Amniotic stem cell (primary cell): ENCODE measurements at regions not wholly inside any gene's neighbourhood (a gene's known extent, or its start where the extent isn't known, plus 50 kb on each side); places are given as distances from the start of the nearest gene placed in this dataset.
A peak's percentile ranks its signal among the peaks of the same experiment; 100 is the strongest.

ENCODE experiments used
- DNase-seq: peaks from one replicate; lab custom pipeline; 2025; lab: John Stamatoyannopoulos, UW

DNA sequence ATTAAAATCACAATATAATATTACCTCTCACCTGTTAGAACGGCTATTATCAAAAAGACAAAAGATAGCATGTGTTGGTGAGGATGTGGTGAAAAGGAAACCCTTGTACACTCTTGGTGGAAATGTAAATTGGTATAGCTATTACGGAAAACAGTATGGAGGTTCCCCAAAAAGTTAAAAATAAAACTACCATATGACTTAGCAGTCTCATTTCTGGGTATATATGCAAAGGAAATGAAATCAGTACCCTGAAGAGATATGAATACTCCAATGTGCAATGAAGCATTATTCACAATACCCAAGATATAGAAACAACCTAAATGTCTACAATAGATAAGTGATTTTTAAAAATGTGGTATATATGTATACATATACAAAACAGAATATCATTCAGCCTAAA is 199.9 kb downstream of the SNX18 start:
- DNase-seq = no peak

DNA sequence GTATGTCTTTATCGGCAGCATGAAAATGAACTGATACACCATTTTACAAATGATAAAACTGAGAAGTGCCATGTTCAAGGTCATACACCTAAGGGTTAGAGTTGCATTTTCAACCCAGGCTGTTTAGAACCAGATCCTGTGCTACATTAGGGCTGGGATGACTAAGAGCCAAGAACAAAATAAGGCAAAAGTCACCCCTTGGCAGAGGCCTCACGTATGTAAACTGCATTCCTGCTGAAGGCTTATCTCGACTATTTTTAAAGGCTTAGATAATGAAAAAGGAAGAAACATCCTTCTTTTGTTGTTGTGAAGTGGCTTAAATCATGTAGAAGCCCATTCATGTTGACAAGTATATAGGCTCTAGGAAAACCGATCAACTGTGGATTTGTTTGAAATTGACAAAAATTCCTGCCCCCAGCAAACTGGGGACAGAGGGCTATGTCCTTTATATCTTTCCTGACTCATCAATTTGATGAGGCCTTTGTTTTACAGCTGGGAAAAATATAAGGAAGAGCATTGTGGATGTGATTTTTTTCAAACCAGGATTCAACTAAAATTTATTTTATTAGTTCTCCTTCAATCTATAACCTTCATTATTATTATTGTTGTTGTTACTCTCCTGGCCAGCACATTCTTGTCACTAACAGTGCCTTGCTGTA is 196.5 kb downstream of the SNX18 start:
- DNase-seq = no peak

DNA sequence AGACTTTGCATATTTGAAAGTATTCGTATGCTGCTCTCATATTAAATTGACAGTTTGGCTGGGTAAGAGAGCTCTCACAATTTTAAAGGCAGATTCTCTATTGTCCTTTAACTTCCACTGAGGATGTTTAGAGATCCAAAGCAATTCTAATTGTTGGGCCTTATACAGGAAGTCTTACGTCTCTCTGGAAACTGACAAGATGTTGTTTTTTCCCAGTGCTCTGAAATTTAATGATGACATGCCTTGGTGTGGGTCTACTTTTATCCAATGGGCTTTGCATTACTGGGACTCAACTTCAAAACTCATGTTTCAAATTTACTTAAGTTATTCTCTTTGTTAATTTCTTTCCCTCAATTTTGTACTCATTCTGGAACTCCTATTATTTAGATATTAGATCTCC is 191.5 kb downstream of the SNX18 start:
- DNase-seq = no peak

DNA sequence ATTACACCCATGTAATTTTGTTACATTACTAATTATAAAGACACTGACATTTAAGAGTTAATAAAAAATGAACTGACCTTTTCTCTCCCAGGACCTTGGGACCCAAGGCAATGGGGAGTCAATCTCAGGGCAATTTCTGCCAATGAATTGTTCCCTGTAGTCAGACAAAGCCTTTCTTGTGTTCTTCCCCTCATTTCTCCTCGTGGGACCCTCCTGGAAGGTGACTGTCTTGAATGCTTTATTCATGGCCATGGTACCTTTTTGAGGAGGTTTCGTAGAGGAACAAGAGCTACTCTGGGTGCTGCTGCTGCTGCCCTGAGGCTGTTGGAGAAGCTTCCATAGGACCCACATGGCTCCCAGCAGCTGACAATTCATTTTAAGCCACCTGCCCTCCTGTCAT is 190.3 kb downstream of the SNX18 start:
- no peak for DNase-seq

DNA sequence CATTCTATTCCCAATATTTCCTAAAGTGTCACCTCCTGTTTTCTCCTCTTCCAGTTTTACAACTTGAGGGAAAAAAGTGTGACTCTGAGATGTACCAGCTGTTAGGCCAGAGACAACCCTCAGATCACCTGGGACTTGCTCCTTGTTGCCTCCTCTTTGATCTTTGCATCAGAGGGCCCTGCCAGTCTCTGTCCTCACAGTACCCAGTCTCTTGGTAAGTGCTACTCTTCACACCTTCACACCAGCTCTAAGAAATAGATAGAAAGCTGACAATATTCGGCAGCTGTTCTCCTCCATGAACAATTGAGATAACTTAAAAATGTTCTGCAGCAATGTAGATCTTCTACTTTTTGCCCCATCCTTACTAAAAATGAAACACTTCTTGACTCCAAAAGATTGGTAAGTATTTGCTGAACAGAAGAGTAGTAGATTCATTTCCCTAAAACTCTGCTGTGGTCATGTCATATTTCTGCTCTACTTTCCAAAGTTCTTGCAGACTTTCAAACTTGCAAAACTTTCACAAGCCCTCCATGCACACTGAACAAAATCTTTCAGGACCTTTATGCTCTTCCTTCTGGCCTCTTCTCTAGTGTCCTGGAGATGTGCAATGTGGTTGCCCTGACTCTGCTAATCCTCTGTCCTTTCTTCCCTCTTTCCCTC is 188.6 kb downstream of the SNX18 start:
- DNase-seq = no peak

DNA sequence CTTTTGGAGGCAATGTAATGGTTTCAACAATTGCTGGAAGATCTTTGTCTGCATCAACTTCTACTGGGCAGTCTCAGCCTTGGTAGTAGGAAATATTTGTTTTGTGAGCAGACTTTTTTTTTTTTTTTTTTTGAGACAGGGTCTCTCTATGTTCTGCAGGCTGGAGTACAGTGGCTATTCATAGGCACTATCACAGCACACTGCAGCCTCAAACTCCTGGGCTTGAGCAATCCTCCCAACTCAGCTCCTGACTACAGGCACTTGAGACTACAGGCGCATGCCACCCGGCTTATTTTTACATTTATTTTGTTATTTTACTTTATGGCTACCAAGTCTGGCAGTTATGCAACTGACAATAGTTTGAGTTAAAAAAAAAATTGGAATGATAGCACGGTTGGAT is 187.3 kb downstream of the SNX18 start:
- no peak for DNase-seq

DNA sequence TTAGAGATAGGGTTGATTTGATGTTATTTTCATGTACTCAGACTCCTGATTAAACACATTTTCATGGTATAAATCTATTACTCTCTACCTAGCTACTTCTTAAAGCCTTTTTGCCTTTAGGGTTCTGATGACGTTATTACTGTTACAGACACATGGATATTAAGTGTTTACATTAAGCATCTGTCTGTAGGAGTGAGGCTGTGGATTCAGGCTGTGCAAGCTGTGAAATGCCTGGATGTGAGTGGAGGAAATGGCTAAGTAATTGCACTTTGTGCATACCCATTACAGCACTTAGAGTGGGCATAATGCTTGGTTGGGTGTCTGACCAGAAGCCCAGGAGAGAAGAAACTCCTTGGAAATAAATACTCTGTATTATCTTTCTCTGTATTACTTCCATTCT is 186.8 kb downstream of the SNX18 start:
- DNase-seq = no peak

DNA sequence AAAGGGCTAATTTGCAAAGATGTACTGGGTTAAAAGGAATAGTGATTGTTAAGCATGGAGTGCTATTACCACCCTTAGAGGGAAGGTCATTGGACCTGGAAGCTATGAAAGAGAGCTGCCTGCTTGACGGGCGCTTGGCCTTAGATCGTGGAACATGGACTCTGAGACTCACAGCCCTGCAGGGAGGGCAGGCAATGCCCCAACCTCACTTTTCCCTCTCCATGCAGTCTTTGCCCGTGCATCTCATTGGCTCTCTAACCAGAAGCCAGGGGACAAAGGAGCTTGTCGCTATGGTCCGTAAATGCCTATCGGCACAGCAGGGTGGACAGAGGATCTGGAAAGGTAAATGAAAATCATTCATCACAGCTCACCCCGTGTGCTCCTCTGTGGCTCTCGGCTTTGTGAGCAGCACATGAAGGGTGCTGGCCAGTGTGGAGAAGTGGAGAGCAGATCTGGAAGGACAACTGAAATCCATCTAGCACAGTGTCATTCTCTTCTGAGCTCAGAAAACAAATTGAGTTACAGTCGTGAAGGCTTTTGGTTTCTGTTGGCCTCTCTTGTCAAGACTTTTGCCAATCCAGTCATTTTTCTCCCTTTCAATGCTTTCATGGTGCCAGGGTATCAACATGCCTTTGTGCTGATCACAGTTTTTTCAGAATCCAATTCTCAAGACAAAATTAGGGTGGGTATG is 186.2 kb downstream of the SNX18 start:
- DNase-seq = no peak

DNA sequence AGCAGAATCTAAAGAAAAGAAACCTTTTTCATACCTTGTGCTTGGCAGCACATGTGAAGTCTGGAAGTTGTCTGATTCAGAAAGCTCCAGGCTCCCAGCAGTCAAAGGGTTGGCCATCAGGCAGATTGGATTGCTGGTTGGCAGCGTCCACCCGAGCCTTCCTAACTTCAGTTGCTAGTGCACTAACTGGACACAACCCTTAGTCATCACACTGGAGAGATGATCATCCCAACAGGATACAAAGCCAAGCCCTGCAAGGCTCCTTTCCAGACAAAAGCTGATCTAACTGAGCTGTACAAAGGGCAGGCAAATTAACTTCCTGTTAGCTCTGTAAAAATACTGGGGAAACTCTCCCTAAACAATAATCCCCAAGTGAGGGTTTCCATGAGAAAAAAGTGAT is 185.6 kb downstream of the SNX18 start:
- peak; percentile 65 for DNase-seq

DNA sequence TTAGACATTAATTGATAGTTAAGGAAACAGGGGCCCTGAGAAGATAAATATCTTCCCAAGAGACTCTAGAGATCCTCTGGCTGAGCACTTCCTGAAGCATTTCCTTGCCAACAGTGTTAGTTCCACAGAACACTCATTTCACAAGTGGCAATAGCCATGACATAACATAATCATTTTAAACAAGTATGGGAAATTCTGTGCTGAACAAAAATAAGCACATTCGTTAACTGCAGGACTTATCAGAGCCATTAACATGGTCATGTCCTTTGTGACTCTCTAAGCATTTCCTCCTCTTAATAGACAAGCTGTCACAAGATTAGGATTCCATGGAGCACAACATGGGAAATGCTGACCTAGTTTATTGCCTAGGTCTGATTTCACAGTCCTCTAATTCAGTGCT is 184.9 kb downstream of the SNX18 start:
- no peak for DNase-seq

DNA sequence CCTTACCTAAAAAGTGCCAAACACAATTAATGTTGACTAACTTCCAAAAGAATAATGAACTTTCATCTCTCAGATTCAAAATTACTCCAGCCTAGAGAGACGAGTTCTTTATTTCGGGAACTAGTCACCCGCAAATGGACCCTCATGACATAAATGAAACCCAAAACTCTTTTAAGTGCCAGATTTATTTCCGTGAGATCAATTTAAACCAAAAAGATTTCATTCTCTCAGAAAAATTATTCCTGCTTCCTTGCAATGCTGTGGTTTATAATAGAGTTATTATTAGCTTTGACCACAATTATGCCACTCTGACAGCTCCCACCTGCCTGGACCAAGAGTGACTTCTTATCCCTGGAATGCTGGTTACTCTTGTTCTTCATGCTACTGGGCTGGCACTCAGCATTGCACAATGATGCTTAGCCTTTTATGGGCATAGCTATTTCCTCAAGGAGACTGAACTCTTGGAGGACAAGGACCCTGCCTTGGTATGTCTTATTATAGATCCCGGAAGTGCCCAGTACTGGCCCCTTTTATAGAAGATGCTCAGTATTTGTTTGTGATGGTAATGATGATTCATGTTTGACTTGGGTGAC is 183.5 kb downstream of the SNX18 start:
- DNase-seq = peak; percentile 90

DNA sequence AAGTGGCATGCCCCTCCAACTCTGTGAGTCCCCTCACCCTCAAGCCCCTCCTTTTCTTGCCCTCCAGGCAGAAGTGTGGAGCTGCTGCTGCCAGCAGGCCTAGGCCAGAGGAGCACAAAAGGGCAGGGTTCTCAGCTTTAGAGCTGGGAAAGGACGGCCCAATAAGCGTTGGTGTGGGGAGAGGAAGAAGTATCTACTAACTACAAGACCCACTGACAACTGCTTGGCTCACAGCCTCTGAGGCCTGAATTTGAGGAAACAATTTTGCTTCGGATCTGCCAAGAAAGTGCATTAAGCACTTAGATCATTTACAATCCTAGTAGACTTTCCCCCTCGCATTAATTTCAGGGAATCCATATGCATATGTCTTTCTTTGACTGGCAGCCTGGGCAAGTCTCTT is 179.4 kb downstream of the SNX18 start:
- DNase-seq = no peak

DNA sequence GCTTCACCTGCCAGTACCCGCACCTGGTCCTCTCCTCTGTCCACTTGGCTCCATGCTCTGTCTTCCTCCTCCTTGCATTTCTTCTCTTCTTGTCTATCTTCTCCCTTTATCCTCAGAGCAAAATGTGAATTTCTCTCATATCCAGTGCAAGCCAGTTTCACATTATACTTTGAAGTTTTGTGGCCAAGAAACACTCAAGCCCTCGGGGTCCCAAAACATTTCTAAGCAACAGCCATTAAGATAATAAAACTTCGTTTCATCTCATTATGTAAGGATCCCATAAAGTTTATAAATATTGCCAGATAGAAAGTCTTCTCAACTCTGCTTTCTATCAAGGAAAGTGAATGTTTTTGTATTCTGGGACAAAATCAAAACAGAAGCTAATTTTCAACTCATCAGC is 178.8 kb downstream of the SNX18 start:
- no peak for DNase-seq

DNA sequence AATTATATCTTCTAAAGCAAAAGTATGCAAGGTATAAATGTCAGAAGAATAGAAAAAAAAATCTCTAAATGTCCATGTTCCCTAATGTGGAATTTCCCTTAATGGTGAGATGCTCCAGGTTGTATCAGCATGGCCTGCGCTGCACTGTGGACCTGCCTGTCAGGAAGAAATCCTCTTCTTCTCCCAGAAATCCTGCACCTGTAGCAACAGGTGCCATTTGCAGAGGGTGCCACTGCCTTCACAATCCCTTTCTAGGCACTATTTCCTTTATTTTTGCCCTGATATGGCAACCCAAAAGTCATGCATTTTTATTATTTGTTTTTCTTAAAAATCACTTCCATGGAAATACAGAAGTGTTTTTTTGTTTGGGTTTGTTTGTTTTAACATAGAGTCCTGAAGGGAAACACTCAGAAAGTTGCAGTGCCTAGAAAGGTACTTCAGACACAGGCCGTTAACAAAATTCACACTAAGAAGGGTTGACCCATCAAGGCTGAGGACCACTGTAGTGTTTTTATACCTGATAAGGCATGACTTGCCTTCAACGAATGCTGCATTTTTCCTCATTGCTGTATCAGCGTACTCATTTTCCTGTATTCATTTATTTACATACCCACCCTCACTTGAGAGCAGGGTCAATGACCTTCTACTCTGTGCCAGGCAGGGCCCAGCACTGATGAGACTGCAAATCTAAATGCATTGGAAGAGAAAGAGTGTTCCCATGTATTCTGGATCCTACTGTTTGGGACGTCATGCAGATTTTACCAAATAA is 177.8 kb downstream of the SNX18 start:
- no peak for DNase-seq

DNA sequence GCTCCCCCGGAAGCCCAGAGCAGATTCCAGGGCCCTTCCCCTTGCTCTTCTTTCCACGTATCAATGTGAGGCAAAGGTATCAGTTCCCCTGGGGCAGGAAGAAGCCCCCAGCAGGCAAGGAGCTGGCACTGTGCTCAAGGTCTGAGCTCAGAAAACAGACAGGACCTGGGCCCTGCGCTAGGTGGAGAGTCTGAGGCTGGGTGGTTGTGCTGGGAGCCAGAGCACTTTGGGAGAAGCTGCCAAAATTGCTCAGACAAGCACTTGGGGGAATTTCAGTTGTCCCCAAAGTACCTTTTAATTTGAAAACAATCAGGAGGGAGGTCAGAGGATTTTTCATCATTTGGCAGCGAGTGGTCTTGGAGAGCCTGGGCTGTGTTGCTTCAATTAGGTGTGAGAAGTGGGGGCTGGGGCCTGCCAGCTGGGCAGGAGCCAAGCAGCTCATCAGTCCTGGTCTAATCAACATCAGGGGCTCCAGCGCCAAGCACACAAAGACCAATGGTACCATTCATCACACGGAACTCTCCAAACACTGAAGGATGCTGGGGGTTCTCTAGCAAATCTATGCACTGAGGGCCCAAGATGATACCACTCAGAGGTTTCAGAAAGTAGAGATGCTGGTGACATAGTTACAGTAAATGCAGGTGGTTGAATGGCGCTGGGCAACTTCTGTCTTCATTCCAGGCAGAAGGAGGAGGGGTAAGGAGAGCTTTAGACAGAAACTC is 176.5 kb downstream of the SNX18 start:
- no peak for DNase-seq

DNA sequence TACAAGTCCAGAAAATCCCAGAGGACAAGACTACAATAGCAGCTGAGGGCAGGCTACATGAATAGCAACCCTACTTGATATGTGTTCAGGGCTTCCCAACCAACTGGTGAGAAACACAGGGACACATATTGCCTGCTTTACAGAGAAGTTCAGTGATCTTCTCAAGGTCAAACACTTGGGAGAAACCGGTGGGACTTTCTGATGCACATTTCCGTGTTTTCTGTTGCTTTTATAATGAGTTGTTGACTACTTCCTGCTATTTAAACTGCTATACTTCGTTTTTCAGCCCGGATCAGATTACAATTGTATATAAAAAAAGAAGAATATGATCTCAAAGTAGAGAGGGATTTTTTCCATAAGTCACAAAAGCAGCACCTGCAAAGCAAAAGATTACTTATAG is 175.1 kb downstream of the SNX18 start:
- no peak for DNase-seq

DNA sequence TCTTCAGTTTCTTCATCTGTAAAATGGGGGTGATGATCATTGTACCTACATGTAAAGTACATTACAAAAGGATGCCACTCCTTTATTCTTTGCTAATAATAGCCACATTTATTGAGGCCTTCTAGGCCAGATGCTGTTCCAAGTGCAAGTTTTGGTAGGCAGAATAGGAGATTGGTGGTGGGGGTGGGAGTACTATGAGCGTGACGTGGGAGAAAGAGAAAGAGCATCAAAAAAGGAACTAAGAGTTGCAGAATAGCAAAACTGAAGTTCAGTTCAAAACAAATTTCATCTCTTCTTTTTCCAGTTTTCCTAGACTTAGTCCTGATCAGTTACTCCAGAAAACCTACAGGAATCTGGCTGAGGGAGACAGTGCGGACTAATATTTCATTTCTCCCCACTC is 174.1 kb downstream of the SNX18 start:
- no peak for DNase-seq

DNA sequence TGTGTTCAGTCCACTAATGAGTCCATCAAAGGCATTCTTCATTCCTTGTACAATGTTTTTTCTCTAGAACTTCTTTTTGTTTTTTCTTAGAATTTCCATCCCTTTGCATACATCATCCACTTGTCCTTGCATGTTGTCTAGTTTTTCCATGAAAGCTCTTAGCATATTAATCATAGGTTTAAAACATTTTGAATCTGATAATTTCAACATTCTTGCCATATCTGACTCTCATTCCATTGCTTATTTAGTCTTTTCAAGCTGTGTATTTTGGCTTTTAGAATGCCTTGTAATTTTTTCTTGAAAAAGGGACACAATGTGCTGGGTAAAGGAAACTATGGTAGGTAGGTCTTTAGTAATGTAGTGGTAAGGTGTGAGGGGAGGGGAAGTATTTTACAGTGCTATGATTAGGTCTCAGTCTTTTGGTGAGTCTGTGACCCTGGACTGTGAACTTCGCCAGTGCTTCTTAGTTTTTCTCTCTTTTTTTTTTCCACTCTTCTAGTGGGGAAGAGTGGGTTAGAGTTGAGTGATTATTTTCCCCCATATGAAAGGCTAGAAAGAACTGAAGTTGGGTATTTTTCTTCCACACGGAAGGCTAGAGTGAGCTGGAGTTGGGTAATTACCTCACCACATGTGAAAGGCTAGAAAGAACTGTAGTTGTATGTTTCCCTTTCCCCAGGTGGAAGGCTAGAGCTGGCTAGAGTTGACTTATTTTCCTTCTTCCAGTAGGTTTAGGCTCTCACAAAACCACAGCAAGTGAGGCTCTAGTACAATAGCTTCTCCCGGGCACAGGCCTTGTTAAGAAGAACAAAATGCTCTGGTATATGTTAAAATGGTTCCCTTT is 172.1 kb downstream of the SNX18 start:
- no peak for DNase-seq

DNA sequence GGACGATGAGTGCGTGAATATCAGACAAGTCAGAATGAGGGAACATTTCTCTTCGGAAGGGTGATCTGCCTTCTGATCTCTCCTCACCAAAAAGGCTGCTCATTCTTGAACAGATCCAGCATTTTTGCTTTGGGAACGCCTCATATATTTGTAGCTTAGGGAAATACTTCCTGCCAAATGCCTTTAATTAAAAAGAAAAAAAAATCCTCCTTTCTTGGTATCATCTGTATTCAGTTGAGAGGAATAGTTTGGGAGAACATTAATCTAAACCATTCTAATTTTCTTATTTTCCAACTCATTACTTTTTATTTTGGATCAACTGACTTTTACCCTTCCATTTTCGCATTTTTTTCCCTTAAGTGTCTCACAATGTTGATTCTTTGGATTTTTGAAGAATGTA is 163.4 kb downstream of the SNX18 start:
- DNase-seq = no peak

DNA sequence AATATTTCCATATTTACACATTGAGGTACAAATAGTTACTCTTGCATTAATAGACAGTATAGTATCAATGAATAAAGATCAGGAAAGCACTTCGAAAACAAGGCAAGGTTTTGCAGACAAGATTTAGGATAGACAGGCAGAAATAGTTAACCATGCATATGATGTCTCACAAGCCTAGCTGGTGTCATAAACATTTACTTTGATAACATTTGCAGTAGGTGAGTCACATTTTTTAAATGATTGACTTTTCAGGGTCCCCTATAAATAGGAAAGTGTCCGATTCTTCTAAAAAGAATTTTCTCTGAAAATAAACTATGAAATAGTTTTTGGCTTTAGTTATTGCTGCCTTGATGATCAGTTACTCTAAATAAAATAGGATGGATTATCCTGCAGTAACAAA is 162.1 kb downstream of the SNX18 start:
- no peak for DNase-seq

DNA sequence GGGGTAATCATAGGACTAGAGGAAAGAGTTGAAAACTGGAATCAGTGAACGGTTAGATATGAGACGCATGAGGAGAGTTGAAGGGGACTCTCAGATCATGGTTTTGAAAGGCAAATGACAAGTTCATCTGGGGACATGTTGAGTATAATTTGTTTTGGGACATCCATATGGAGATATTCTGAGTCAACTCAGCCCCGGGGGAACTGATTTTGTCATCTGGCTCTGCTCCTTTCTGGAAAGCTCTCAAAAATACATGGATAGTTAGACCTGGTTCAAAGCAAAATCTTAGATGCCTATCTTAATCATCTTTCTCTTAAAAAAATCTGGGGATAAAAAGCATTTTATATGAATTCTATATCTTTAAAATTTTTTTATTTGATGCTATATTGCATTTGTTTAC is 161.2 kb downstream of the SNX18 start:
- no peak for DNase-seq
